Activated naive CD4-positive, alpha-beta T cell treated with anti-CD3 and anti-CD28 coated beads, Interleukin-2, amount 10 ng/mL, durations not matched to agents 7 days and 5 days (primary cell): ENCODE measurements at regions not wholly inside any gene's neighbourhood (a gene's known extent, or its start where the extent isn't known, plus 50 kb on each side); places are given as distances from the start of the nearest gene placed in this dataset.
A peak's percentile ranks its signal among the peaks of the same experiment; 100 is the strongest.

Source experiments
- CTCF ChIA-PET: fragments of 350-600 bp; sonication (Branson Sonifier 250); formaldehyde crosslinking; loops from one replicate; lab custom pipeline; 2021; ENCODE audit warnings: antibody characterized with exemption; lab: Charles Lee
- DNase-seq: peaks from one replicate; pipeline ENCODE4 v3.0.0-alpha.2; 2020
- H3K27ac Mint-ChIP-seq: one replicate; pipeline ENCODE4 v1.8.0; 2021; ENCODE audit warnings: mild to moderate bottlenecking, moderate library complexity, mixed read lengths
- H3K27me3 Mint-ChIP-seq: one replicate; pipeline ENCODE4 v1.8.0; 2021; ENCODE audit warnings: mild to moderate bottlenecking, mixed read lengths
- H3K36me3 Mint-ChIP-seq: one replicate; pipeline ENCODE4 v1.8.0; 2021; ENCODE audit warnings: mixed read lengths
- H3K4me1 Mint-ChIP-seq: one replicate; pipeline ENCODE4 v1.8.0; 2021; ENCODE audit warnings: mixed read lengths
- H3K4me3 Mint-ChIP-seq: one replicate; pipeline ENCODE4 v1.8.0; 2021; ENCODE audit warnings: mild to moderate bottlenecking, moderate library complexity, mixed read lengths
- H3K9me3 Mint-ChIP-seq: one replicate; pipeline ENCODE4 v1.8.0; 2021; ENCODE audit warnings: mixed read lengths

- Mint-ChIP-seq H3K27ac (no peak overlapping the region), H3K4me1 (peaks cover 21% of the 10 kb centered on the region), H3K36me3 (peaks cover 2% of the 10 kb centered on the region), H3K27me3 (peaks cover 5% of the 10 kb centered on the region), H3K4me3 (no peak overlapping the region), H3K9me3 (no peaks in the 10 kb centered on the region)
- CTCF ChIA-PET: interaction anchor here (1.7 kb wide), 1 partner anchor 199 kb away, joined by 4 read pairs; no protein-coding TSS in a partner anchor
- DNase-seq: no peak
Observed at GRCh38 chr12:93181409-93181965, 196.2 kb upstream of the NUDT4 start.

GRCh38 chr12:93183940-93184671, 193.6 kb upstream of the NUDT4 start:
- H3K9me3 Mint-ChIP-seq: no peaks in the 10 kb centered on the region
- H3K27me3 Mint-ChIP-seq: peaks cover 5% of the 10 kb centered on the region
- H3K27ac Mint-ChIP-seq: peak overlapping the region; percentile 49
- CTCF ChIA-PET: interaction anchor here (0.6 kb wide), 1 partner anchor 1141 kb away, joined by 3 read pairs; no protein-coding TSS in a partner anchor
- no peak overlapping the region for H3K4me3 Mint-ChIP-seq
- H3K4me1 Mint-ChIP-seq: peaks cover 21% of the 10 kb centered on the region
- DNase-seq: peak; percentile 26
- H3K36me3 Mint-ChIP-seq: peaks cover 2% of the 10 kb centered on the region

GRCh38 chr12:93184672-93185368, 192.9 kb upstream of the NUDT4 start:
- Mint-ChIP-seq H3K4me1 (peaks cover 21% of the 10 kb centered on the region), H3K36me3 (peaks cover 2% of the 10 kb centered on the region), H3K4me3 (no peak overlapping the region), H3K27me3 (peaks cover under 1% of the 10 kb centered on the region), H3K9me3 (no peaks in the 10 kb centered on the region), H3K27ac (peak overlapping the region; percentile 49)
- DNase-seq: no peak
- CTCF ChIA-PET: interaction anchor here (2.1 kb wide), 1 partner anchor 86 kb away, joined by 6 read pairs; no protein-coding TSS in a partner anchor

- DNase-seq: no peak
- Mint-ChIP-seq H3K4me1 (peaks cover 21% of the 10 kb centered on the region), H3K36me3 (peaks cover 2% of the 10 kb centered on the region), H3K4me3 (no peak overlapping the region), H3K27ac (no peak overlapping the region), H3K9me3 (no peaks in the 10 kb centered on the region), H3K27me3 (no peaks in the 10 kb centered on the region)
- CTCF ChIA-PET: interaction anchor here (2.1 kb wide), 1 partner anchor 87 kb away, joined by 6 read pairs; no protein-coding TSS in a partner anchor
Observed at GRCh38 chr12:93185369-93185741, 192.4 kb upstream of the NUDT4 start.

GRCh38 chr12:93186131-93186530, 191.6 kb upstream of the NUDT4 start:
- CTCF ChIA-PET: interaction anchor here (2.1 kb wide), 1 partner anchor 88 kb away, joined by 6 read pairs; no protein-coding TSS in a partner anchor
- DNase-seq: no peak

GRCh38 chr12:93186621-93187020, 191.1 kb upstream of the NUDT4 start:
- H3K36me3 Mint-ChIP-seq: peaks cover 2% of the 10 kb centered on the region
- H3K4me1 Mint-ChIP-seq: peaks cover 21% of the 10 kb centered on the region
- H3K9me3 Mint-ChIP-seq: no peaks in the 10 kb centered on the region
- H3K27ac Mint-ChIP-seq: no peak overlapping the region
- DNase-seq: no peak
- CTCF ChIA-PET: interaction anchor here (2.1 kb wide), 1 partner anchor 88 kb away, joined by 6 read pairs; no protein-coding TSS in a partner anchor
- H3K4me3 Mint-ChIP-seq: no peak overlapping the region
- H3K27me3 Mint-ChIP-seq: peaks cover 4% of the 10 kb centered on the region

More at GRCh38 chr12:93186131-93186530, 191.6 kb upstream of the NUDT4 start:
- H3K9me3 Mint-ChIP-seq: no peaks in the 10 kb centered on the region
- H3K4me1 Mint-ChIP-seq: peaks cover 21% of the 10 kb centered on the region
- no peak overlapping the region for H3K27ac Mint-ChIP-seq
- peaks cover 3% of the 10 kb centered on the region for H3K27me3 Mint-ChIP-seq
- H3K36me3 Mint-ChIP-seq: peaks cover 2% of the 10 kb centered on the region
- H3K4me3 Mint-ChIP-seq: no peak overlapping the region

GRCh38 chr12:93191423-93191822, 186.3 kb upstream of the NUDT4 start:
- Mint-ChIP-seq H3K27ac (no peak overlapping the region), H3K4me3 (no peak overlapping the region), H3K36me3 (no peaks in the 10 kb centered on the region), H3K9me3 (peaks cover 7% of the 10 kb centered on the region), H3K27me3 (peaks cover 8% of the 10 kb centered on the region), H3K4me1 (no peaks in the 10 kb centered on the region)
- DNase-seq: no peak
- CTCF ChIA-PET: no interaction called here

- DNase-seq: no peak
- H3K36me3 Mint-ChIP-seq: no peaks in the 10 kb centered on the region
- no peak overlapping the region for H3K27ac Mint-ChIP-seq
- H3K4me3 Mint-ChIP-seq: no peak overlapping the region
- H3K4me1 Mint-ChIP-seq: no peaks in the 10 kb centered on the region
- H3K9me3 Mint-ChIP-seq: peaks cover 7% of the 10 kb centered on the region
- peaks cover 8% of the 10 kb centered on the region for H3K27me3 Mint-ChIP-seq
- CTCF ChIA-PET: no interaction called here
Observed at GRCh38 chr12:93191956-93192355, 185.8 kb upstream of the NUDT4 start.

- H3K27ac Mint-ChIP-seq: no peak overlapping the region
- H3K9me3 Mint-ChIP-seq: peaks cover 7% of the 10 kb centered on the region
- H3K4me1 Mint-ChIP-seq: no peaks in the 10 kb centered on the region
- H3K36me3 Mint-ChIP-seq: no peaks in the 10 kb centered on the region
- H3K27me3 Mint-ChIP-seq: peaks cover 8% of the 10 kb centered on the region
- no peak overlapping the region for H3K4me3 Mint-ChIP-seq
- DNase-seq: no peak
- CTCF ChIA-PET: no interaction called here
Observed at GRCh38 chr12:93192878-93193277, 184.8 kb upstream of the NUDT4 start.

GRCh38 chr12:93195511-93195910, 182.2 kb upstream of the NUDT4 start:
- CTCF ChIA-PET: no interaction called here
- H3K4me1 Mint-ChIP-seq: no peaks in the 10 kb centered on the region
- H3K27me3 Mint-ChIP-seq: peaks cover 18% of the 10 kb centered on the region
- H3K4me3 Mint-ChIP-seq: no peak overlapping the region
- no peaks in the 10 kb centered on the region for H3K36me3 Mint-ChIP-seq
- no peak for DNase-seq
- no peak overlapping the region for H3K27ac Mint-ChIP-seq
- H3K9me3 Mint-ChIP-seq: peaks cover 7% of the 10 kb centered on the region

GRCh38 chr12:93197067-93197593, 180.6 kb upstream of the NUDT4 start:
- Mint-ChIP-seq H3K4me1 (no peaks in the 10 kb centered on the region), H3K27ac (no peak overlapping the region), H3K4me3 (no peak overlapping the region), H3K9me3 (peaks cover 7% of the 10 kb centered on the region), H3K27me3 (peaks cover 20% of the 10 kb centered on the region), H3K36me3 (no peaks in the 10 kb centered on the region)
- CTCF ChIA-PET: no interaction called here
- DNase-seq: no peak

GRCh38 chr12:93198086-93198485, 179.6 kb upstream of the NUDT4 start:
- peaks cover 9% of the 10 kb centered on the region for H3K9me3 Mint-ChIP-seq
- H3K36me3 Mint-ChIP-seq: no peaks in the 10 kb centered on the region
- CTCF ChIA-PET: no interaction called here
- no peaks in the 10 kb centered on the region for H3K4me1 Mint-ChIP-seq
- no peak for DNase-seq
- peaks cover 20% of the 10 kb centered on the region for H3K27me3 Mint-ChIP-seq
- no peak overlapping the region for H3K4me3 Mint-ChIP-seq
- H3K27ac Mint-ChIP-seq: no peak overlapping the region

GRCh38 chr12:93199831-93200236, 177.9 kb upstream of the NUDT4 start:
- Mint-ChIP-seq H3K4me1 (no peaks in the 10 kb centered on the region), H3K27ac (no peak overlapping the region), H3K27me3 (peaks cover 17% of the 10 kb centered on the region), H3K9me3 (peaks cover 1% of the 10 kb centered on the region), H3K36me3 (no peaks in the 10 kb centered on the region), H3K4me3 (no peak overlapping the region)
- no peak for DNase-seq
- CTCF ChIA-PET: no interaction called here

- no peak overlapping the region for H3K4me3 Mint-ChIP-seq
- CTCF ChIA-PET: no interaction called here
- no peaks in the 10 kb centered on the region for H3K4me1 Mint-ChIP-seq
- peaks cover 17% of the 10 kb centered on the region for H3K27me3 Mint-ChIP-seq
- DNase-seq: no peak
- peaks cover 1% of the 10 kb centered on the region for H3K9me3 Mint-ChIP-seq
- no peaks in the 10 kb centered on the region for H3K36me3 Mint-ChIP-seq
- H3K27ac Mint-ChIP-seq: no peak overlapping the region
Observed at GRCh38 chr12:93200291-93200917, 177.3 kb upstream of the NUDT4 start.
